IPS DF 6.9 (cell line): ENCODE measurements at regions not wholly inside any gene's neighbourhood (a gene's known extent, or its start where the extent isn't known, plus 50 kb on each side); places are given as distances from the start of the nearest gene placed in this dataset.

Source experiments
- DNase-seq: peaks from one replicate; pipeline ENCODE4 v3.0.0-alpha.2; 2013; ENCODE audit warnings: low read depth, low spot score
- H3K27ac ChIP-seq: one replicate; pipeline ENCODE4 v1.5.1; 2013; ENCODE audit warnings: low read length, control low read depth
- H3K27me3 ChIP-seq: 2 replicates; pipeline ENCODE4 v1.6.1; 2013; ENCODE audit warnings: mild to moderate bottlenecking, low read length; ENCODE audit not compliant: control insufficient read depth, insufficient read depth
- H3K36me3 ChIP-seq: 2 replicates; pipeline ENCODE4 v1.6.1; 2013; ENCODE audit warnings: low read length; ENCODE audit not compliant: control insufficient read depth, insufficient read depth
- H3K4me1 ChIP-seq: 2 replicates; pipeline ENCODE4 v1.6.1; 2013; ENCODE audit warnings: low read length; ENCODE audit not compliant: control insufficient read depth, insufficient read depth
- H3K4me3 ChIP-seq: 2 replicates; pipeline ENCODE4 v1.5.1; 2013; ENCODE audit warnings: mild to moderate bottlenecking, low read length
- H3K9me3 ChIP-seq: 2 replicates; pipeline ENCODE4 v1.6.1; 2013; ENCODE audit warnings: low read length, inconsistent platforms; ENCODE audit not compliant: control insufficient read depth, insufficient read depth
- WGBS: extraction: QIAGEN DNeasy Blood & Tissue Kit; methylation state at CpG from one replicate; pipeline ENCODE4 v1.1.7; 2013; ENCODE audit warnings: mixed read lengths, missing lambda C conversion rate; ENCODE audit not compliant: insufficient read length, insufficient coverage; 5-methylcytosine and 5-hydroxymethylcytosine counted together

DNA sequence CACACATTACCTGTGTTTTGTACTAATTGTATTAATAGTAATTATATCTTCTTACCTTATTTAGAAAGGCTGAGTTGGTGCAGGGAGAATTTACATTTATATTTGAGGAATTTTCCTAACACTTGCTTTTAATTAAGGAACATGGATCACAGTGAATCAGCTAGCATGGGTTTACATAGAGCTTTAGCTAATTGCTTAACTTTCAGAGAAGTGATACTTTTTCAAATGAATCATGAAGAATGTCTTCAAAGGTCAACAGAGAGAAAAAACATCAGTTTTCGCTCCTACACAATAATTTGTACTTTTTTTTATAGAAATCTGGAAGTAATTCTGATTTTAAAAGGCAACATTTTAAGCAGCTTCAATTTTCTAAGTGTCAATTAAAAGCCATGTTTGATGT lies 195.0 kb upstream of the HEY2 start:
- no peak overlapping the region for H3K4me3 ChIP-seq
- no peak overlapping the region for H3K27ac ChIP-seq

DNA sequence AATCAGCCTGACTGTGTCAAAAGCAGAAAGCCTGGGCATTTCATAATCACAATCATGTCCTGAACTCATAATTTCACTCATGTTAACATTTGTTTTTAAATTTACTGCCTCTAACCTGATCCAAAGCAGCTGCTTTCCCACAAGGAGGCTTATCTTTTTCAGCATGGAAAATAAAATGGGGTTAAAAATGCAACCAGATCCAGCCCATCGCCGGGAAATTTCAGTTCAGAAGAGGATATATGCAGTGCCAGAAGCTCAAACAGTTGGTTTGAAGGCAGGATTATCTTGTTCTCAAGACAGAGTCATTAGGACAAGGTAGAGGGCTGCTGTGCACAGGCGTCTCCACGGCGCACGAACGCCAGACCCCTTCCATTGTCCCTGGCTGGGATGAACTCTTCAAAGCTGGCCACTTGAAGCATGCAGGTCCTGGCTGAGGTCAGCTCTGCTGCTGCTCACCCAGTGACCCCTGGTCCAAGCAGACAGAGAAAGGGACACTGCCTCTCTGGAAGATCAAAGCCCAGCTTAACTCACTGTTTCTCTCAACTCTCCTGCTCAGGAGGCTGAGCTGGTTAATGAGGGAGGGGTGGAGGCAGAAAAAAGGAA lies 191.1 kb upstream of the HEY2 start:
- no peak overlapping the region for H3K4me3 ChIP-seq
- H3K4me1 ChIP-seq, result no peaks in the 10 kb centered on the region
- no peaks in the 10 kb centered on the region for H3K36me3 ChIP-seq
- no peaks in the 10 kb centered on the region for H3K27me3 ChIP-seq
- H3K9me3 ChIP-seq, result no peaks in the 10 kb centered on the region
- WGBS, result no CpG with 5 or more reads among the region's 7 CpGs
- DNase-seq, result no peak
- H3K27ac ChIP-seq, result no peak overlapping the region

More for the DNA sequence above, 195.0 kb upstream of the HEY2 start:
- no peaks in the 10 kb centered on the region for H3K9me3 ChIP-seq
- H3K4me1 ChIP-seq, result no peaks in the 10 kb centered on the region
- no peaks in the 10 kb centered on the region for H3K36me3 ChIP-seq
- DNase-seq, result no peak
- no CpG with 5 or more reads among the region's 1 CpG for whole genome bisulfite sequencing
- no peaks in the 10 kb centered on the region for H3K27me3 ChIP-seq

DNA sequence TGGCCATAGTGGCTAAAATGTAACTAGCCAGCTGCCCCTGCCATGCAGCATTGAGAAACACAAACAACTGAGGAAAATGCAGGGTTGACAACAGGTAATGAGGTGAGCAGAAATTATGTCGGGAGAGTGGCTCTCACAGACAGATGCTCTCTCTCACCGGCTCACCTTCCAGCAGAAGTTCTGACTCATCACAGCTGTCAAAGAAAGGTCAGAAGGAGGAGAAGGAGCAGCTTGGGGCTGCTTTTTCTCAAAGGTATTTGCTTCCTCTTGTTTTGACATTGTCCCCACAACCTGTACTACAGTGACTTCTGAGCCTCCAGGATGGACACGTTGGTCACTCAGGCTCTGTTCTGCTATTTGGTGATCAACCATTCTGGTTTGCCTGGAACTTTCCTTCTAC lies 190.5 kb upstream of the HEY2 start:
- no peaks in the 10 kb centered on the region for H3K4me1 ChIP-seq
- H3K4me3 ChIP-seq, result no peak overlapping the region
- no peaks in the 10 kb centered on the region for H3K27me3 ChIP-seq
- no peaks in the 10 kb centered on the region for H3K9me3 ChIP-seq
- H3K27ac ChIP-seq, result no peak overlapping the region
- no peak for DNase-seq
- H3K36me3 ChIP-seq, result no peaks in the 10 kb centered on the region
- no CpG with 5 or more reads among the region's 3 CpGs for WGBS

DNA sequence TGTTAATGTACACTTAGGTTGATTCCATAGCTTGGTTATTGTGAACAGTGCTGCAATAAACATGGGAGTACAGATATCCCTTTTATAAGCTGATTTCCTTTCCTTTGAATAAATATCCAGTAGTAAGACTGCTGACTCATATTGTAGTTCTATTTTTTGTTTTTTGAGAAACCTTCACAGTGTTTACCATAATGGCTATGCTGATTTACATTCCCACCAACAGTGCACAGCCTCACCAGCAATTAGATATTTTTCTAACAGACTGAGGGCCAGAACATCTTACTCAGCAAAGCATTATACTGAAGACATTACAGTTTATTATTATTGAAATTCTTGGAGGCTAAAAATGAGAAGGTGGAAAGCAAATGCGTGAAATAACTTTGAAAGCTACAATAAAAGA lies 187.3 kb upstream of the HEY2 start:
- Histone ChIP-seq H3K9me3 (no peaks in the 10 kb centered on the region), H3K36me3 (no peaks in the 10 kb centered on the region), H3K27ac (no peak overlapping the region), H3K27me3 (no peaks in the 10 kb centered on the region), H3K4me3 (no peak overlapping the region), H3K4me1 (peaks cover 2% of the 10 kb centered on the region; the same call in 1 of the 2 replicates)
- DNase-seq, result no peak
- WGBS, result no CpG with 5 or more reads among the region's 1 CpG

DNA sequence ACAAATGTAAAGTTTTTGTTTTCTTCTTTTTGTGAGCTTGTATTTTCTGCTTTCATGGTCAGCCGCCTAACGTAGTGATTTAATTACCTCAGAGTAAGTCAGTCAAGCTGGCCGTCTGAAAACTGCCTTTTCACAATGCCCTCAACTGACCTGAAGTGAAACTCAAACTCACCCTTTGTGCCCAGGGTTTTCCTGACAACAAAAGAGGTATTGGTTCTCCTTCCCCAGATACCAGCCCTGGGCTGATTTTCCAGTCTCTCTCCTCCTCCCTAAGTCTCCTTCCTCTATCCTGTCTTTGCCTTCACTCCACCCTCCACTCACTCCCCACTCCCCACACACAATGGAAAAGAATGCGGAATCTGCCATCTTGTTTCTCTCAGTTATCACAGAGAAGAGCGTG lies 184.5 kb upstream of the HEY2 start:
- no CpG with 5 or more reads among the region's 5 CpGs for WGBS

DNA sequence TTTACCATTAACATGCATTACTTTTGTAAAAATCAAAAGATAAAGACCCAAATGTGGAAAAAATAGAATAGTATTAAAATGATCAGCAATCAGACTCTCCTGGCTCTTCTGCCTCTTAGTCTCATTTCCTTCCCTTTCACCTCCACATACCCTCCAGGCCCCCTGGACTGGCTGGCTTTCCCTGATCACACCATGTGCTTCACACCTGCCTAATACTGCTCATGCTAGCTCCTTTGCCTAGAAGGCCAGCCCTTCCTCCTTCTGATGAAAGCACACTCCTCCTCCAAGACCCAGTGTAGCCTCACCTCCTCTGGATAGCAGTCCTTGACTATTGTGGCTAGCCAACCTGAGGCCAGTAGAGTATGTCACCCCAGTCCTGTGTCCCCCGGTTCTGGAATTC lies 182.0 kb upstream of the HEY2 start:
- Histone ChIP-seq H3K4me1 (peaks cover 2% of the 10 kb centered on the region; the same call in 1 of the 2 replicates), H3K27me3 (no peaks in the 10 kb centered on the region), H3K36me3 (no peaks in the 10 kb centered on the region), H3K27ac (no peak overlapping the region), H3K9me3 (no peaks in the 10 kb centered on the region), H3K4me3 (no peak overlapping the region)
- DNase-seq, result no peak
- no CpG with 5 or more reads among the region's 1 CpG for WGBS

More for the DNA sequence above, 184.5 kb upstream of the HEY2 start:
- no peak for DNase-seq
- no peaks in the 10 kb centered on the region for H3K36me3 ChIP-seq
- H3K9me3 ChIP-seq, result no peaks in the 10 kb centered on the region
- H3K27me3 ChIP-seq, result no peaks in the 10 kb centered on the region
- no peak overlapping the region for H3K4me3 ChIP-seq
- no peak overlapping the region for H3K27ac ChIP-seq
- peaks cover 2% of the 10 kb centered on the region; the same call in 1 of the 2 replicates for H3K4me1 ChIP-seq

DNA sequence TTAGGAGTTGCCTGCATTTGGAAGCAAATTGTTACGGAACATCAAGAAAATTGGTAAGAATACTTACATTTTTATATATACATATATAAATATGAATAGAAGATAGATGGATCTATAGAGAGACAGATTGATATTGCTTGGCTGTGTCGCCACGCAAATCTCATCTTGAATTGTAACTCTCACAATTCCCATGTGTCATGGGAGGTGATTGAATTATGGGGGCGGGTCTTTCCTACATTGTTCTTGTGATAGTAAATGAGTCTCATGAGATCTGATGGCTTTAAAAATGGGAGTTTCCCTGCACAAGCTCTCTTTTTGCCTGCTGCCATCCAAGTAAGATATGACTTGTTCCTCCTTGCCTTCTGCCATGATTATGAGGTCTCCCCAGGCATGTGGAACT lies 180.8 kb upstream of the HEY2 start:
- H3K27ac ChIP-seq, result no peak overlapping the region
- no CpG with 5 or more reads among the region's 4 CpGs for WGBS
- DNase-seq, result no peak
- H3K9me3 ChIP-seq, result no peaks in the 10 kb centered on the region
- H3K4me1 ChIP-seq, result peaks cover 2% of the 10 kb centered on the region; the same call in 1 of the 2 replicates
- H3K36me3 ChIP-seq, result no peaks in the 10 kb centered on the region
- no peak overlapping the region for H3K4me3 ChIP-seq
- H3K27me3 ChIP-seq, result no peaks in the 10 kb centered on the region

DNA sequence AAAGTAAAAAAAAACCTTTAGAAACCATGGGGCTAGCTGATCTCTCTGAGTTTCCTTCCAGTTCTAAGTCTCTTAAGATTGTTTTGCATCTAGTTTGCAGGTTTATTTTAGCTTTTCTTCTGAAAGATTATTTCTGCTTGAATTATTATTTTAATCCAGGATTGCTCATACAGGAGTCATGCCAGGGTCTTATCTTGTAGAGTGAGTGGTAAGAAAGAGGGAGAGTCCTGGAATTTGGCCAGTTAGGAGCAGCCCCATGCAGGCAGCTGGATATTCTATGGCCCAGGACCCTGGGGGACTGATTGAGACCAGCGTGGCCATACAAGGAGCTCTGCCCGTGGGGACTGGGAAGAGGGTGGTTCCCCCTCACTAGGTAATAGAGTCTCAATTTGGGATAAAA lies 178.9 kb upstream of the HEY2 start:
- no peaks in the 10 kb centered on the region; the same call in 1 of the 2 replicates for H3K4me1 ChIP-seq
- H3K27me3 ChIP-seq, result no peaks in the 10 kb centered on the region
- H3K36me3 ChIP-seq, result no peaks in the 10 kb centered on the region
- no peak overlapping the region for H3K27ac ChIP-seq
- no peaks in the 10 kb centered on the region for H3K9me3 ChIP-seq
- no peak for DNase-seq
- WGBS, result no CpG with 5 or more reads among the region's 2 CpGs
- no peak overlapping the region for H3K4me3 ChIP-seq

DNA sequence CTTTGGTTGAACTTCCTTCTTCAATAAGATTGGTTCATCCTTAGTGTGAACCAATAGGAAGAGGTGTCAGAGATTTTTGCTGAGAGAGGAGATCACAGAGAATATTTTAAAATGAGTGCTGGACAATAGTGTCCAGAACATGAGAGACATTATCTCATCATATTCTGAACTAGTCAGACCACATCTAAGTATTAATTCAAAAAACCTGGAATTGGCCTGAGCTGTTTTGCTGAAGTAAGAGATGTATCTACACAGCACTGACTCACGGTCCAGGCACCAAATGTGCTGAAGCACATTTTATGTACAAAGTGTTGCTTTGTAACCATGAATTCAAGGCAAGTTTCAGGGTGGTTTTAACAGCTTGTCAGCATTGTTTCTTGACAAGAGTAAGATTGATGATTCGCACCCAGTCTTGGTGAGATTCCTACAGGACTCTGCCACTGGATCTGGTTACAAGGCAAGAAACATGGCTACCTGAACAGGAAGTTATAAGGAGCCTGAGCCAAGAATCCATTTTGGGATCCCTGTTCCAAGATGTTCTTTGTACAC lies 178.2 kb upstream of the HEY2 start:
- Histone ChIP-seq H3K4me3 (no peak overlapping the region), H3K27me3 (no peaks in the 10 kb centered on the region), H3K9me3 (no peaks in the 10 kb centered on the region), H3K27ac (no peak overlapping the region), H3K4me1 (no peaks in the 10 kb centered on the region; the same call in 1 of the 2 replicates), H3K36me3 (no peaks in the 10 kb centered on the region)
- no peak for DNase-seq
- no CpG with 5 or more reads among the region's 2 CpGs for WGBS

DNA sequence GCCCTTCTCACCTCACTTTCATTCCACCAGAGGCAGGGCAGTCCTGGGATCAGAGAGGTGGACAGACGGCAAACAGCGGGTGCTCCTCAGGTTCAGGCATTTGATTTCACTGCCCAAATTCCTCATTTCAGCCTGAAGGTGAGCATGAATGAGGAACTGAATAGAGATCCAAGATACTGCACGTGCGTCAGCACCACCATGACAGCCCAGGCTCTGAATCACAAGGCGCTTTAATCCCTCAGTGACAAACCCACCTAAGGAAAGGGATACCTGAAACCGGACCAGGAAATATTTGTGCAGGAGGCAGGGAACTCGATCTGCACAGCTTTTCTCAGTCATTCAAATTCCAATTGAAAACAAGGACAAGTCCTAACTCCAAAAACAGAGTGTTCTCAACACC lies 174.8 kb upstream of the HEY2 start:
- Histone ChIP-seq H3K27me3 (no peaks in the 10 kb centered on the region), H3K4me3 (no peak overlapping the region), H3K9me3 (no peaks in the 10 kb centered on the region), H3K36me3 (no peaks in the 10 kb centered on the region), H3K4me1 (no peaks in the 10 kb centered on the region; the same call in 1 of the 2 replicates), H3K27ac (no peak overlapping the region)
- no peak for DNase-seq
- no CpG with 5 or more reads among the region's 7 CpGs for WGBS

DNA sequence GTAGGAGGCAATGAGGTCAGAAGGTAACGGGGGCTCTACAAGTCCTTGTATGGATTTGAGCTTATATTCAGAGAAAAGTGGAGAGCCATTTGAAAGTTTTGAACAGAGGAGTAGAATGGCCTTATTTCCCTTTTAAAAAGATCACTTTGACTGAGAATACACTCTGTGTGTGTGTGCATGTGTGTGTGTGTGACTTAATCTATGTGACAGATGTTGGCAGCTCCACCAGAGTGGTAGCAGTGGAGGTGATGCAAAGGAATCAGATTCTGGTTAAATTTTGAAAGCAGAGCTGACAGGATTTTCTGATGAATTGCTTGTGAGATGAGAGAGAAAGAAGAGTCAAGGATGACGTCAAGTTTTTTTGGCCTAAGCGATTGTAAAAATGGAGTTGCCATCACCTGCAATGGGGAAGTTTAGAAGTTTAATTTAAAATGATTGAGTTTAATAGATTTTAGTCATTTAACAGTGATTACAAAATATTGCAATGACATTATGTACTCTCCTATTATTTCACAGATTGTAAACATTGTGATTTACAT lies 172.2 kb upstream of the HEY2 start:
- no peak overlapping the region for H3K27ac ChIP-seq
- WGBS, result 100% methylated on average over 1 of the region's 3 CpGs

More for the DNA sequence above, 172.2 kb upstream of the HEY2 start:
- DNase-seq, result no peak
- no peaks in the 10 kb centered on the region for H3K27me3 ChIP-seq
- H3K9me3 ChIP-seq, result no peaks in the 10 kb centered on the region
- H3K4me1 ChIP-seq, result no peaks in the 10 kb centered on the region; the same call in 1 of the 2 replicates
- H3K36me3 ChIP-seq, result no peaks in the 10 kb centered on the region
- no peak overlapping the region for H3K4me3 ChIP-seq
